ENCODE measurements at regions not wholly inside any gene's neighbourhood (a gene's known extent, or its start where the extent isn't known, plus 50 kb on each side); places are given as distances from the start of the nearest gene placed in this dataset.

- intact Hi-C loops (cut with micrococcal nuclease) = no loop called here
- H3K4me3 Mint-ChIP-seq (ENCODE audit: unreplicated experiment) = no peak overlapping the region
- no peaks in the 10 kb centered on the region for H3K4me1 Mint-ChIP-seq (ENCODE audit: insufficient read depth, unreplicated experiment)
- POLR2A ChIA-PET = no interaction called here
- CTCF ChIA-PET = interaction anchor here (0.5 to 0.6 kb wide), 2 partner anchors 9 to 633 kb away, joined by 3 read pairs; no protein-coding TSS in a partner anchor
- BruUV-seq (replicated peaks) = no TSS peak
- no peaks in the 10 kb centered on the region for H3K36me3 Mint-ChIP-seq (ENCODE audit: insufficient read depth, unreplicated experiment)
- no peak for TF ChIP-seq CTCF (IDR thresholded peaks at IDR 0.05; ENCODE audit: unreplicated experiment)
- peaks cover 65% of the 10 kb centered on the region for H3K27me3 Mint-ChIP-seq (ENCODE audit: insufficient read depth, unreplicated experiment)
- H3K27ac Mint-ChIP-seq (ENCODE audit: low read depth, unreplicated experiment) = no peak overlapping the region
- no peaks in the 10 kb centered on the region for H3K9me3 Mint-ChIP-seq (ENCODE audit: unreplicated experiment)
- DNase-seq (ENCODE audit: unreplicated experiment) = no peak
Observed at GRCh38 chr2:239790721-239791120, 234.4 kb downstream of the NDUFA10 start.

DNA sequence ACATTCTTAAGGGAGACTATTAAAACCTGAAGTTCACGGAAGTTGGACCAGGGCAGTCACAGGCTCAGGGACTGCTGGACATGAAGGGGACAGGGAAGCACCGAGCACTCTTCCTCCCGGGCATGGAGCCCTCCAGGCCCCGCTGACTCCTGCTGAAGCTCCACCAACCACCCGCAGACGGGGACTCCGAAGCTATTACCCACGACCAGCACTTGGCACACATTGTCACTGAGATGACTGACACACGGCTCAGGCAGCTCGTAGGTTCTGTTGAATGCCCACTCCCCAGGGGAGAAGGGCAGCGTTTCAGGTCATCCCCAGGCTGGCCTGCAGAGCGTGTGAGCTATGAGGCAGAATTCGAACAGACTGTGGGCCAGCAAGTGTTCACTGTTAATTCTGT is 234.8 kb downstream of the NDUFA10 start:
- no TSS peak for BruUV-seq (replicated peaks)
- Mint-ChIP-seq H3K9me3 (ENCODE audit: unreplicated experiment) (no peaks in the 10 kb centered on the region), H3K27me3 (ENCODE audit: insufficient read depth, unreplicated experiment) (peaks cover 70% of the 10 kb centered on the region), H3K4me1 (ENCODE audit: insufficient read depth, unreplicated experiment) (no peaks in the 10 kb centered on the region), H3K4me3 (ENCODE audit: unreplicated experiment) (no peak overlapping the region), H3K36me3 (ENCODE audit: insufficient read depth, unreplicated experiment) (no peaks in the 10 kb centered on the region), H3K27ac (ENCODE audit: low read depth, unreplicated experiment) (no peak overlapping the region)
- POLR2A ChIA-PET = no interaction called here
- CTCF ChIA-PET = interaction anchor here (0.5 to 0.6 kb wide), 3 partner anchors 10 to 721 kb away, joined by 3 to 4 read pairs (median 3); no protein-coding TSS in a partner anchor
- no peak for TF ChIP-seq CTCF (IDR thresholded peaks at IDR 0.05; ENCODE audit: unreplicated experiment)
- intact Hi-C loops (cut with micrococcal nuclease) = no loop called here
- no peak for DNase-seq (ENCODE audit: unreplicated experiment)

GRCh38 chr2:239789711-239790110 is 235.4 kb downstream of the NDUFA10 start:
- Mint-ChIP-seq H3K4me3 (ENCODE audit: unreplicated experiment) (no peak overlapping the region), H3K27ac (ENCODE audit: low read depth, unreplicated experiment) (no peak overlapping the region), H3K36me3 (ENCODE audit: insufficient read depth, unreplicated experiment) (no peaks in the 10 kb centered on the region), H3K4me1 (ENCODE audit: insufficient read depth, unreplicated experiment) (no peaks in the 10 kb centered on the region), H3K9me3 (ENCODE audit: unreplicated experiment) (no peaks in the 10 kb centered on the region), H3K27me3 (ENCODE audit: insufficient read depth, unreplicated experiment) (peaks cover 76% of the 10 kb centered on the region)
- no TSS peak for BruUV-seq (replicated peaks)
- no peak for TF ChIP-seq CTCF (IDR thresholded peaks at IDR 0.05; ENCODE audit: unreplicated experiment)
- ChIA-PET CTCF (interaction anchor here (0.6 kb wide), 1 partner anchor 720 kb away, joined by 4 read pairs; no protein-coding TSS in a partner anchor), POLR2A (no interaction called here)
- intact Hi-C loops (cut with micrococcal nuclease) = no loop called here
- no peak for DNase-seq (ENCODE audit: unreplicated experiment)

GRCh38 chr2:239788576-239789098 is 236.5 kb downstream of the NDUFA10 start:
- intact Hi-C loops (cut with micrococcal nuclease) = no loop called here
- H3K9me3 Mint-ChIP-seq (ENCODE audit: unreplicated experiment) = no peaks in the 10 kb centered on the region
- no peak for DNase-seq (ENCODE audit: unreplicated experiment)
- H3K4me1 Mint-ChIP-seq (ENCODE audit: insufficient read depth, unreplicated experiment) = no peaks in the 10 kb centered on the region
- TF ChIP-seq CTCF (IDR thresholded peaks at IDR 0.05; ENCODE audit: unreplicated experiment) = no peak
- POLR2A ChIA-PET = no interaction called here
- H3K4me3 Mint-ChIP-seq (ENCODE audit: unreplicated experiment) = no peak overlapping the region
- no peak overlapping the region for H3K27ac Mint-ChIP-seq (ENCODE audit: low read depth, unreplicated experiment)
- peaks cover 76% of the 10 kb centered on the region for H3K27me3 Mint-ChIP-seq (ENCODE audit: insufficient read depth, unreplicated experiment)
- no peaks in the 10 kb centered on the region for H3K36me3 Mint-ChIP-seq (ENCODE audit: insufficient read depth, unreplicated experiment)
- no TSS peak for BruUV-seq (replicated peaks)
- CTCF ChIA-PET = no interaction called here

All from MCF 10A (cell line).